ENCODE measurements at regions not wholly inside any gene's neighbourhood (a gene's known extent, or its start where the extent isn't known, plus 50 kb on each side); places are given as distances from the start of the nearest gene placed in this dataset.

DNA sequence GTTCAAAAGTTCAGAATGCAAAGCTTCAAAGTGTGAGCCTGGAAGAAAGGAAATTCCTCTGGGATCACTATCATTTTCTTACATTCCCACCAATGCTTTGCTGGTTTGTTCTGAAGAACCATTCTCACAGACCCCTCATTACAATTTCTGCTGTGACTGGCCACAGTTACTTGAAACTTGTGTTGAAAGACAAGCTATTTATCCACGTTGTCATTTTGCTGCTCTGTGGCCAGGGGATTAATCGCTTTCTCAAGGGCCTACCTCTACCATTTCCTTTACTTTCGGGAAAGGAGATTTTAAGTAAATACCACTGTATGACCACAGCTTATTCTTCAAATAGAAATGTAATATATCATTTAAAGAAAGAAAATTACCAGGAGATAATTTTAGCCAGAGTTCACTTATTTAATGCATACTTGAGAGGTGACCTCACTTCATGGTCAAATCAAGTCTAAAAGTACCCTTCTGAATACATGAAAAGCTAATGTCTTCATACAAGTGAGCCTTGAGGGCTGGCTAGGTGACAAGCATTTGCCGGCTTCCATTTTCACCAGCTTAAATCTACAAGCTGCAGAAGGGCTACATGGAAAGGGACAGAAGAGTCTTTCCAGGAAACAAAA is 69.8 kb upstream of the ROBO2 start:
- intact Hi-C loops (cut with DNase I): no loop called here
- no peaks in the 10 kb centered on the region for H3K36me3 ChIP-seq (replicated peaks in 1 of 2)
- H3K4me3 ChIP-seq: no peak overlapping the region
- no peaks in the 10 kb centered on the region for H3K9me3 ChIP-seq (replicated peaks in 1 of 3)
- H3K27ac ChIP-seq: no peak overlapping the region
- DNase-seq: no peak
- H3K4me1 ChIP-seq (replicated peaks in 1 of 2): no peaks in the 10 kb centered on the region
- H3K27me3 ChIP-seq: no peaks in the 10 kb centered on the region
- TF ChIP-seq POLR2A (IDR thresholded peaks at IDR 0.05): no peak
- TF ChIP-seq, protein P1, sequence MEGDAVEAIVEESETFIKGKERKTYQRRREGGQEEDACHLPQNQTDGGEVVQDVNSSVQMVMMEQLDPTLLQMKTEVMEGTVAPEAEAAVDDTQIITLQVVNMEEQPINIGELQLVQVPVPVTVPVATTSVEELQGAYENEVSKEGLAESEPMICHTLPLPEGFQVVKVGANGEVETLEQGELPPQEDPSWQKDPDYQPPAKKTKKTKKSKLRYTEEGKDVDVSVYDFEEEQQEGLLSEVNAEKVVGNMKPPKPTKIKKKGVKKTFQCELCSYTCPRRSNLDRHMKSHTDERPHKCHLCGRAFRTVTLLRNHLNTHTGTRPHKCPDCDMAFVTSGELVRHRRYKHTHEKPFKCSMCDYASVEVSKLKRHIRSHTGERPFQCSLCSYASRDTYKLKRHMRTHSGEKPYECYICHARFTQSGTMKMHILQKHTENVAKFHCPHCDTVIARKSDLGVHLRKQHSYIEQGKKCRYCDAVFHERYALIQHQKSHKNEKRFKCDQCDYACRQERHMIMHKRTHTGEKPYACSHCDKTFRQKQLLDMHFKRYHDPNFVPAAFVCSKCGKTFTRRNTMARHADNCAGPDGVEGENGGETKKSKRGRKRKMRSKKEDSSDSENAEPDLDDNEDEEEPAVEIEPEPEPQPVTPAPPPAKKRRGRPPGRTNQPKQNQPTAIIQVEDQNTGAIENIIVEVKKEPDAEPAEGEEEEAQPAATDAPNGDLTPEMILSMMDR (IDR thresholded peaks at IDR 0.05): no peak
- 60 to 69% (median 66%) methylated on average over 4 of the region's 4 CpGs for WGBS, 4 donors

DNA sequence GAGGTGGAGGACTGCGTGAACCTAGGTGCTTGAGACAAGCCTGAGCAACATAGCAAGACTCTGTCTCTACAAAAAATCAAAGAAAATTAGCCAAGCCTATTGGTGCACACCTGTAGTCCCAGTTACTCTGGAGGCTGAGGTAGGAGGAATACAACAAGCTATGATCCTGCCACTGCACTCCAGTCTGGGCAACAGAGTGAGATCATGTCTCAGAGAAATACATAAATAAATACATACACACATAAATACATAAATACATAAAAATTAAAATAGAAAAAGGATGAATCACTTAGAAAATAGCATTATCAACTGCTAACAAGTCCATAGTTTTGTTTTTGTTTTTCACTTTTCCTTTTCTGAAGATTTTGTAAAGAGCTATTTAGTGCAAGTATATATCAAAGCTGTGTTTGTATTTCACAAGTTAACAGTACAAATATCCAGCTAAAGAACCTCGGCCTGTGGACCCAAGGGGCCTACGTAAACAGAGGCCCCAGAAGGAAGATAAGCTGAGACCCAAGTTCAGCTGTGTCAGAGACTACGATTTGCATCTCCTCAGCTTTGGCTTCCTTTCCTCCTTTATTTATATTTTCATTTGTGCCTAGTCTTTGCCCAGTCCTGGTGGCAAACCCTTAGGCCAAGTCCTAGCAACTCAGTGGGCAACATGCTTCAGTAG is 67.1 kb upstream of the ROBO2 start:
- Histone ChIP-seq H3K36me3 (replicated peaks in 1 of 2) (no peaks in the 10 kb centered on the region), H3K27ac (no peak overlapping the region), H3K27me3 (no peaks in the 10 kb centered on the region), H3K9me3 (replicated peaks in 1 of 3) (no peaks in the 10 kb centered on the region), H3K4me1 (replicated peaks in 1 of 2) (no peaks in the 10 kb centered on the region), H3K4me3 (no peak overlapping the region)
- no peak for DNase-seq
- 49 to 54% (median 50%) methylated on average over 4 of the region's 4 CpGs for WGBS, 4 donors
- intact Hi-C loops (cut with DNase I): no loop called here
- no peak for TF ChIP-seq POLR2A (IDR thresholded peaks at IDR 0.05)
- TF ChIP-seq, protein P1 (IDR thresholded peaks at IDR 0.05): no peak

DNA sequence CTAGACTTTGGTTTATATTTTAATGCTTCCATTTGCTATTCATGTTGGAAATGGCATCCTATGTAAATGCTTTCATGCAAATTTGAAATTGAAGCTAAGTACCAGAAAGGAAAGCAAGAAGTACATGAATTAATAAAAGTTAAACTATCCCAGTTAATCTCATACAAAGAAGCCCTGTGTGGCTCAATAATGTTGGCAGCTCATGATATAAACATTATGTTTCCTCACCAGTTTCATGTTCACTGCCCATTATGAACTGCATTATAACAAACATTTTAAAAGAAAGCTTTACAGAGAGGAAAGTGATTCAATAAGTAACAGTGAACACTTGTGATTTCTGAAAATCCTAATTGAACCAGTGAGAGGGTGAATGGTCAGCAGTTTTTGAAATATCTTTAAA is 62.9 kb upstream of the ROBO2 start:
- TF ChIP-seq, protein P1 (IDR thresholded peaks at IDR 0.05): no peak
- TF ChIP-seq POLR2A (IDR thresholded peaks at IDR 0.05): no peak
- DNase-seq: no peak
- H3K27me3 ChIP-seq: no peaks in the 10 kb centered on the region
- no peak overlapping the region for H3K27ac ChIP-seq
- intact Hi-C loops (cut with DNase I): no loop called here
- H3K4me3 ChIP-seq: no peak overlapping the region
- no peaks in the 10 kb centered on the region for H3K4me1 ChIP-seq (replicated peaks in 1 of 2)
- no peaks in the 10 kb centered on the region for H3K9me3 ChIP-seq (replicated peaks in 1 of 3)
- H3K36me3 ChIP-seq (replicated peaks in 1 of 2): no peaks in the 10 kb centered on the region

DNA sequence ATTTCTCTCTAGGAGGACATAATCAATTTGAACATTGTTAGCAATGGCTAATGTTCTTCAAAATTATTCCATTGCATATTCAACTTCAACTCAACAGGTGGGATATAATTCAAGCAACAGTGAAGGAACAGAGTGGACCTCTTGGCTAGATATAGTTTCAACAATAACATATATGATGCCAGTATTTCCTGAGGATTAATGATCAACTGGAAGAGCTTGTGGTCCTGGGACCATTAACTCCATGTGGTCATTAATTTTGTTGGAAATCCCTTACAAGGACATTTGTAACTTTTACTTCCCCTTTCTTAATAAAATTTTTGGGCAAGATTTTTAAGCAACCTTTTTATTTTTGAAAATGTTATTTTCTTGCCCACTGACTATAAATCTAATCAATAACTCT is 54.3 kb upstream of the ROBO2 start:
- no peaks in the 10 kb centered on the region for H3K36me3 ChIP-seq (replicated peaks in 1 of 2)
- intact Hi-C loops (cut with DNase I): no loop called here
- TF ChIP-seq, protein P1 (IDR thresholded peaks at IDR 0.05): no peak
- no peak for TF ChIP-seq POLR2A (IDR thresholded peaks at IDR 0.05)
- no peak for DNase-seq
- H3K4me1 ChIP-seq (replicated peaks in 1 of 2): no peaks in the 10 kb centered on the region
- H3K9me3 ChIP-seq (replicated peaks in 1 of 3): no peaks in the 10 kb centered on the region
- no peak overlapping the region for H3K27ac ChIP-seq
- no peak overlapping the region for H3K4me3 ChIP-seq
- no peaks in the 10 kb centered on the region for H3K27me3 ChIP-seq
